A549 (cell line): ENCODE measurements at regions not wholly inside any gene's neighbourhood (a gene's known extent, or its start where the extent isn't known, plus 50 kb on each side); places are given as distances from the start of the nearest gene placed in this dataset.

Source experiments
- CBX2 ChIP-seq: fragments of 200-600 bp; sonication (generic); IDR thresholded peaks from 2 replicates; pipeline ENCODE4 v1.6.1; 2016; ENCODE audit warnings: low read depth, mild to moderate bottlenecking, borderline replicate concordance
- EP300 ChIP-seq, 2 experiments: fragments of >200 bp; sonication (Bioruptor Twin); formaldehyde crosslinking; IDR thresholded peaks; 2 replicates in 1 of 2; 3 replicates in 1 of 2; pipeline ENCODE4 v1.6.1; 2016 to 2017
- MAFK ChIP-seq: fragments of 450-650 bp; IDR thresholded peaks from 2 replicates; pipeline ENCODE4 v1.6.1; 2014; ENCODE audit not compliant: partially characterized antibody
- POLR2A ChIP-seq: IDR thresholded peaks from 2 replicates; pipeline ENCODE4 v1.6.1; 2012; ENCODE audit warnings: mild to moderate bottlenecking, low read length
- RAD21 ChIP-seq, 2 experiments: fragments of >200 bp in 1 of 2; sonication (Bioruptor Twin) in 1 of 2; formaldehyde crosslinking in 1 of 2; IDR thresholded peaks in 1 of 2; conservative IDR thresholded peaks in 1 of 2; 2 replicates in 1 of 2; 3 replicates in 1 of 2; pipeline ENCODE4 v1.6.1; 2012 to 2018; ENCODE audit warnings: inconsistent platforms in 1 of 2
- TF ChIP-seq, protein P1 (sequence below): fragments of >200 bp; sonication (Bioruptor Twin); formaldehyde crosslinking; IDR thresholded peaks from 3 replicates; pipeline ENCODE4 v1.5.1; 2016
- TF ChIP-seq, protein P2 (sequence below): fragments of 250-450 bp; sonication (Bioruptor Pico); IDR thresholded peaks from 2 replicates; pipeline ENCODE4 v1.5.0; 2021; ENCODE audit warnings: mild to moderate bottlenecking, moderate library complexity, borderline replicate concordance

DNA sequence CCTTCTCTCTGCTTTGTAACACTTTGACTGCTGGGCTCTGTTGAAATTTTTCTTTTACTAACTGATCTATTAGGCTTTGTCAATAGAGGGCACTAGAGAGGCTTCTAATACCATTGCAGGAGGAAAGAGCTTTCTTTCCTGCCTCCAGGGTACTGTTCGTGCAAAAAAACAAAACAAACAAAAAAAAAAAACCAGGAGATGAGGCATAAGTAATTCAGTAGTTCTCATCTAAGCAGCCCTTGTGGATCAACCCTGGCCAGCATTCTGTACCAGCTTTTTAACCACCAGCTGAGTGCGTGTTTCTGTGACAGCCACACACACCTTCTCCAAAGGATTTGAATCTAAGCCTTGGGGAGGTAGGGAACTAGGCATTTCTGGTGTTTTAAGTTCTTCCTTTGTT, 1707.6 kb upstream of the SLC10A2 start:
- TF ChIP-seq, protein P1, sequence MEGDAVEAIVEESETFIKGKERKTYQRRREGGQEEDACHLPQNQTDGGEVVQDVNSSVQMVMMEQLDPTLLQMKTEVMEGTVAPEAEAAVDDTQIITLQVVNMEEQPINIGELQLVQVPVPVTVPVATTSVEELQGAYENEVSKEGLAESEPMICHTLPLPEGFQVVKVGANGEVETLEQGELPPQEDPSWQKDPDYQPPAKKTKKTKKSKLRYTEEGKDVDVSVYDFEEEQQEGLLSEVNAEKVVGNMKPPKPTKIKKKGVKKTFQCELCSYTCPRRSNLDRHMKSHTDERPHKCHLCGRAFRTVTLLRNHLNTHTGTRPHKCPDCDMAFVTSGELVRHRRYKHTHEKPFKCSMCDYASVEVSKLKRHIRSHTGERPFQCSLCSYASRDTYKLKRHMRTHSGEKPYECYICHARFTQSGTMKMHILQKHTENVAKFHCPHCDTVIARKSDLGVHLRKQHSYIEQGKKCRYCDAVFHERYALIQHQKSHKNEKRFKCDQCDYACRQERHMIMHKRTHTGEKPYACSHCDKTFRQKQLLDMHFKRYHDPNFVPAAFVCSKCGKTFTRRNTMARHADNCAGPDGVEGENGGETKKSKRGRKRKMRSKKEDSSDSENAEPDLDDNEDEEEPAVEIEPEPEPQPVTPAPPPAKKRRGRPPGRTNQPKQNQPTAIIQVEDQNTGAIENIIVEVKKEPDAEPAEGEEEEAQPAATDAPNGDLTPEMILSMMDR: peak; percentile 31; the same call in 2 of the 3 replicates
- TF ChIP-seq MAFK (no peak), CBX2 (no peak), EP300 (IDR thresholded peaks at IDR 0.05) (no peak), RAD21 (conservative IDR thresholded peaks at IDR 0.05 in 1 of 2, IDR thresholded peaks at IDR 0.05 in 1 of 2) (peak; percentile 9 to 28; a peak in 1 of 5 replicates), POLR2A (no peak)
- TF ChIP-seq, protein P2, sequence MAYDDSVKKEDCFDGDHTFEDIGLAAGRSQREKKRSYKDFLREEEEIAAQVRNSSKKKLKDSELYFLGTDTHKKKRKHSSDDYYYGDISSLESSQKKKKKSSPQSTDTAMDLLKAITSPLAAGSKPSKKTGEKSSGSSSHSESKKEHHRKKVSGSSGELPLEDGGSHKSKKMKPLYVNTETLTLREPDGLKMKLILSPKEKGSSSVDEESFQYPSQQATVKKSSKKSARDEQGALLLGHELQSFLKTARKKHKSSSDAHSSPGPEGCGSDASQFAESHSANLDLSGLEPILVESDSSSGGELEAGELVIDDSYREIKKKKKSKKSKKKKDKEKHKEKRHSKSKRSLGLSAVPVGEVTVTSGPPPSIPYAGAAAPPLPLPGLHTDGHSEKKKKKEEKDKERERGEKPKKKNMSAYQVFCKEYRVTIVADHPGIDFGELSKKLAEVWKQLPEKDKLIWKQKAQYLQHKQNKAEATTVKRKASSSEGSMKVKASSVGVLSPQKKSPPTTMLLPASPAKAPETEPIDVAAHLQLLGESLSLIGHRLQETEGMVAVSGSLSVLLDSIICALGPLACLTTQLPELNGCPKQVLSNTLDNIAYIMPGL (CRISPR knock-in tag): no peak
